Uterus (tissue), 3 donors: ENCODE measurements at regions not wholly inside any gene's neighbourhood (a gene's known extent, or its start where the extent isn't known, plus 50 kb on each side); places are given as distances from the start of the nearest gene placed in this dataset.

Experiments
- DNase-seq, 2 donors: peaks; one replicate each; pipeline ENCODE4 v3.0.0-alpha.2; 2019 to 2020
- H3K27ac ChIP-seq, 2 donors: fragments of 200-600 bp; sonication (generic); 1 replicate in 1 of 2; 2 replicates in 1 of 2; pipeline ENCODE4 v1.5.1; 2016 to 2018
- H3K27me3 ChIP-seq, 2 donors: fragments of 200-600 bp; sonication (generic); one replicate each; pipeline ENCODE4 v1.5.1; 2018 to 2019; ENCODE audit warnings: control low read depth in 1 of 2
- H3K36me3 ChIP-seq, 2 donors: fragments of 200-600 bp; sonication (generic); one replicate each; pipeline ENCODE4 v1.5.1; 2019; ENCODE audit warnings: control low read depth in 1 of 2
- H3K4me1 ChIP-seq, 2 donors: fragments of 200-600 bp; sonication (generic); one replicate each; pipeline ENCODE4 v1.5.1; 2018 to 2019; ENCODE audit warnings: control low read depth in 1 of 2
- H3K4me3 ChIP-seq, 2 donors: fragments of 200-600 bp; sonication (generic); 1 replicate in 1 of 2; 2 replicates in 1 of 2; pipeline ENCODE4 v1.5.1; 2018 to 2019; ENCODE audit warnings: mild to moderate bottlenecking in 1 of 2
- H3K9me3 ChIP-seq, 2 donors: fragments of 200-600 bp; sonication (generic); one replicate each; pipeline ENCODE4 v1.5.1; 2019; ENCODE audit warnings: control low read depth in 1 of 2
- CTCF ChIP-seq, 4 experiments: fragments of 200-600 bp in 2 of 4; fragments of 450-650 bp in 2 of 4; sonication (generic) in 2 of 4; IDR thresholded peaks; one replicate each; pipeline ENCODE4 v1.5.1; 2016 to 2019; ENCODE audit warnings: antibody characterized with exemption in 4 of 4, mild to moderate bottlenecking in 2 of 4, moderate library complexity in 1 of 4
- POLR2A ChIP-seq, 2 donors: fragments of 450-650 bp; IDR thresholded peaks; one replicate each; pipeline ENCODE4 v1.6.1; 2016; ENCODE audit warnings: antibody characterized with exemption in 2 of 2, mild to moderate bottlenecking in 1 of 2, moderate library complexity in 1 of 2
- intact Hi-C: fragments of 100-400 bp; cut with DNase I; formaldehyde crosslinking; loops from one replicate; pipeline ENCODE4 v1.15.1; 2023; ENCODE audit warnings: low total_unique reads
- donor health status: DM: yes; HTN: yes; CAD: no.

- intact Hi-C loops = no loop called here
- no peak for TF ChIP-seq POLR2A (IDR thresholded peaks at IDR 0.05)
- no peak for TF ChIP-seq CTCF (IDR thresholded peaks at IDR 0.05)
- DNase-seq = no peak
Measured at GRCh38 chr20:40610730-40611129, 78.3 kb downstream of the MAFB start.

GRCh38 chr20:40607927-40608326, 81.1 kb downstream of the MAFB start:
- intact Hi-C loops = no loop called here
- DNase-seq = no peak
- no peaks in the 10 kb centered on the region for H3K27me3 ChIP-seq
- H3K27ac ChIP-seq = no peak overlapping the region
- no peak for TF ChIP-seq CTCF (IDR thresholded peaks at IDR 0.05)
- TF ChIP-seq POLR2A (IDR thresholded peaks at IDR 0.05) = no peak
- no peaks in the 10 kb centered on the region for H3K4me1 ChIP-seq
- H3K9me3 ChIP-seq = no peaks in the 10 kb centered on the region
- H3K36me3 ChIP-seq = no peaks in the 10 kb centered on the region
- no peak overlapping the region for H3K4me3 ChIP-seq

More at GRCh38 chr20:40610730-40611129, 78.3 kb downstream of the MAFB start:
- no peaks in the 10 kb centered on the region for H3K4me1 ChIP-seq
- no peak overlapping the region for H3K4me3 ChIP-seq
- H3K36me3 ChIP-seq = no peaks in the 10 kb centered on the region
- H3K27me3 ChIP-seq = no peaks in the 10 kb centered on the region
- no peak overlapping the region for H3K27ac ChIP-seq
- no peaks in the 10 kb centered on the region for H3K9me3 ChIP-seq

DNA sequence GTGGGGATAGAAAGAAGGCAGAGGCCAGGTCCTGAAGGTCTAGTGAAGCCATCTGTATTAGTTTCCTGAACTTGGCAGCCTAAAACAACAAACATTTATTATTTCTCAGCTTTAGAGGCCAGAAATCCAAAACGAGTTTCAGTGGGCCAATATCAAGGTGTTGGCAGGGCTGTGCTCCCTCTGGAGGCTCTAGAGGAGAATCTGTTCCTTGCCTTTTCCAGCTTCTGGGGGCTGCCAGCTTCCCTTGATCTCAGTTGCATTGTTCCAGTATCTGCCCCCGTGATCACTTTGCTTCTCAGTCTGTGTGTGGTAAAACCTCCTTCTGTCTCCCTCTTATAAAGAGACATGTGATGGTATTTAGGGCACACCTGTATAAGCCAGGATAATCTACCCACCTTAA, 82.4 kb downstream of the MAFB start:
- Histone ChIP-seq H3K4me3 (no peak overlapping the region), H3K36me3 (no peaks in the 10 kb centered on the region), H3K27ac (no peak overlapping the region), H3K9me3 (no peaks in the 10 kb centered on the region), H3K27me3 (no peaks in the 10 kb centered on the region), H3K4me1 (no peaks in the 10 kb centered on the region)
- intact Hi-C loops = no loop called here
- TF ChIP-seq POLR2A (IDR thresholded peaks at IDR 0.05) (no peak), CTCF (IDR thresholded peaks at IDR 0.05) (no peak)
- DNase-seq = no peak

GRCh38 chr20:40606237-40606636, 82.8 kb downstream of the MAFB start:
- no peak overlapping the region for H3K4me3 ChIP-seq
- H3K4me1 ChIP-seq = no peaks in the 10 kb centered on the region
- H3K27me3 ChIP-seq = no peaks in the 10 kb centered on the region
- intact Hi-C loops = no loop called here
- no peaks in the 10 kb centered on the region for H3K36me3 ChIP-seq
- no peak for DNase-seq
- H3K27ac ChIP-seq = no peak overlapping the region
- H3K9me3 ChIP-seq = no peaks in the 10 kb centered on the region
- no peak for TF ChIP-seq POLR2A (IDR thresholded peaks at IDR 0.05)
- TF ChIP-seq CTCF (IDR thresholded peaks at IDR 0.05) = no peak

DNA sequence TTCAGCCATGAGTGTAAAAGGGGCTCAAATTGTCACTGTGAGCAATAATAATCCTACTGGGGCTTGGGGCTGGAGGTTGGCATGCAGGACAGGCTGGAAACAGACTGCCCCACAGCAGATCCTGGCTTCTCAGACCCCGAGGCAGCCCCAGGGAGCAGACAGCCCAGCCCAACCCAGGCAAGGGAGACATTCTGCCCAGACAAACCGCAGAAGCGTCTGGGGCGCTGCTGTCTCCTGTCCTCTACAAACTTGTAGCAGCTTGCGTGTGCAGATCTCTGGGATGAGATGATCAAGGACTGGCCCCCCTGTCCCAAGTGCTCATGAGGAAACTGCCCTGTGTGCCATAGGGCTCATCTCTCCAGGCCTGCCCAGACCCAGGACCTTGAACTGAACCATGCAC, 84.6 kb downstream of the MAFB start:
- TF ChIP-seq POLR2A (IDR thresholded peaks at IDR 0.05) (no peak), CTCF (IDR thresholded peaks at IDR 0.05) (no peak)
- Histone ChIP-seq H3K27me3 (no peaks in the 10 kb centered on the region), H3K9me3 (no peaks in the 10 kb centered on the region), H3K4me3 (no peak overlapping the region), H3K36me3 (no peaks in the 10 kb centered on the region), H3K27ac (no peak overlapping the region), H3K4me1 (no peaks in the 10 kb centered on the region)
- no peak for DNase-seq
- intact Hi-C loops = no loop called here
